GM18508 (cell line): ENCODE measurements at regions not wholly inside any gene's neighbourhood (a gene's known extent, or its start where the extent isn't known, plus 50 kb on each side); places are given as distances from the start of the nearest gene placed in this dataset.

Experiments used
- ATAC-seq: cut with Tn5 transposase; IDR thresholded peaks from one replicate; pipeline ENCODE4 v1.9.1; 2021; ENCODE audit warnings: moderate number of reproducible peaks; ENCODE audit not compliant: insufficient read depth, unreplicated experiment

DNA sequence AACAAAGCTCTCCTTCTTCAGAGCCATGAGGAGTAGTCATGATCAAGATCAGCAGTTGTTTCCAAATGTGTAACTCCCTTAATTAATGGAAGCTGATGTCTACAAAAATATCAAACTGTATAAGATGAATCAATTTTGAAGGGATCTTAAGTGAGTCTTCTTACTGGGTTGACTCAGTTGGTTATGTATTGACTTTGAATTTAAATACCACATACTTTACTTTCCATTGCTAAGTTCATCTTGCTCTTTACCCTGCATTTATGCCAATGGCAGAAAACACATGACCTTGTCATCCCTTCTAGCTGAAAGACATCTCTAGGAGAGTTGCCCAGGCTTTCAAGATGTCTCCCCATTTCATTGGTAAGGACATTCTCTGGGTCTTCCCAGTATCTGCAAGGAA is 123.2 kb upstream of the STMND1 start:
- no peak for ATAC-seq

DNA sequence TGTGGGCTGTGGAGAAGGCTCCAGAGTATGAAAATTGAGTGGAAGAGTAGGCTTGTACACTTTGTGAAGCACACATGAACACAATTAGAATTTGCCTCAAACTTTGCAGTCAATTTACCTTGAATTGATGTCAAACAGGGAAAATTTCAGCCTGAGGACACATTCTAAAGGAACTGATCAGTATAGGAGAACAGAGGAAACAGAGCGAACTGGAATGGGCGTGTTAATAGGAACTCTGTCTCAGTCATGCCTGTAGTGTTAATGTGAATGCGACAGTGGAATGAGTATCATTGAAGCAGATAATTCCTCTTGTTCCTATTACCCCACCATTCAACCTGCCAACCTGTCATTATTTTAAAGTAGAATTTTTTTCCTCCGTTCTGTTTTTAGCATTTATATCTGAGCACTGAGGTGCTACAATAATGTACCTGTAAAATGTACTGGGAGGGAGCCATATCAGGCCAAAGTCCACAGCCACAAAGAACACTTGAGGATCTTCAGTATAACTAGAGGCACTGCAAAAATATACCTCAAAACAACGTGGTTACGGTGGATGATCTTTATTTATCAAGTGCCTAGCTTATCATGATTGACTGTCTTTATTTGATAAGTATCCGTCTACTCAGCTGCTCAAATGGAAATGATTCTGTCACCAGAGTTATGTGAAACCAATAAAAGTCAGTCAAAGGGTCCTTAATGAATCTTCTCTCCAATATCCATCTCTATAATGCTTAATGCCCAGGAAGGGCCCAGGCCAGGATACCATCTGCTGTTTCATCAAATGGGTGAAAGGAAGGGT is 125.3 kb upstream of the STMND1 start:
- ATAC-seq, result no peak

DNA sequence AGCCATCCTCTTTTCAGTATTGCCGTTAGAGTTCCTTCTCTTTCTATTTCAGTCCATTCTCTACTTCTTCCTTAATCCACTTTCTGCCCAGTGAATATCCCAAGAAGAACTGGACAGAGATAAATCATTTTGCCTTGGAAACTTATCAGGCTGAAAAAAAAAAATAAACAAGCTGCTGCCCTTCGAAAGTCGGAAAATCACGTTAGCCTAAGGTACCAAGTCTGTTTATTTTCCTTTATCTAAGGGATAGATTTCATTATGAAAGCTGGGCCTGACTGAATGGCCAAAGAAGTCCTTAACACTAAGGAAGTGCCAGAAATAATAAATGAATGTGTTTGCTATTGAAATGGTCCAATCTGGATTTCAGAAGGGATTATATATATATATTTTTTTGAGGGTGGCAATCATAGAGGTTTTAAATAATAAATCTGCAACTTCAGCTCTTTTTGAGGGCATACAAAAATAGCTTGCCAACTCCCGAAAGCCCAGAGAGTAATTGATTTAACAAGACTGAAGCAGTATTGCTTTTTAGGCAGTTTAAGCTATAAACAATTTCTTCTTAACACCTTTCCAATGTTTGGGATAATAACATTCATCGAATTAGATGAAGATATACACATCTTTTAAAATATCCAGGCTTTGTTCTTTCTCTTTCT is 127.0 kb upstream of the STMND1 start:
- no peak for ATAC-seq

DNA sequence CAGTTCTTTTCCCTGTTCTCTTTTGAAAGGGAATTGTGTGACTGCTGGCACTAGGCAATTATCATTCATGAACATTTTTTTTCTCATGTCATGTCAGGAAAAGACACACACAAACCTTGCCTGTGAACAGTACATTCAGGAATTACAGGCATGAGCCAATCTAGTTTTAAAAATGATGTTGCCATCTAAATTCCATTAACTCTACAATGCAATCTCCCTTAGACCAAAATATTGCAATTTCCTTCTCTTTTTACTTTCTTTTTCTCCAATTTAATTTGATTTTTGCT is 127.5 kb upstream of the STMND1 start:
- no peak for ATAC-seq

DNA sequence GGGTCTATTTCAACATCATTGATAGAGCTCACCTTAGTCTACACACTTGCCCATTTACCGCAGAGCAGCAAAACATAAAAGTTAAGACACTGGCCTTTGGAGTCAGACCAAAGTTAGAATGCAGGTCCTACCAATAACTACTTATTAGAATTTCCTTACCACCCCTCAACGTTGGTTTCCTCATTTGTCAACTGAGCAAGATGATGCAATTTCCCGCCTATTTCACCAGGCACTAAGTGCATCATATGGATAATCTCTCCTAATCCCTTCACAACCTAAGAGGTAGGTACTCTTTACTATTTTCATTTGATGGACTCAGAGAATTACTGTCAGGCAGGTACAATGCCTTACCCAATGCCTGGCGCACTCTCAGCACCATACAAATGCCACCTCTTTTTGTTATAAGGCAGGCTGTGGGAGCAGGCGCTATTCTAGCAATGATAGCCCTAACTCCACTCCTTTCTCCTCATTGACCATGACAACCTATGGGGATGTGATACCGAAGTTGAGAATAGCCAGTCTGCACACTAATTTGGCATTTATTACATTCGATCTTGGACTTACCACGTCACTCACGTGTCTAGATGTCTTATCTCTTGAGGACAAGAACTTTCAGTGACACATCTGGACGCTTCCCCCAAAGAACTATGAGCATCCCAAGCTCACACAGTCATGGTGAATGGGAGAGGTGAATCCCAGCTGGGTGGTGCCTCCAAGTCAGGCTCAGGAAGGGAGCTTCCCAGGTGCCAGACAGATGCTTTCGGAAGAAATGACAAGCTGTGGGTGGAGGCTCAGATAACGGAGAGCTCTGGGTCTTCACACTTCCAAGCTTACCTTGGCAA is 128.1 kb upstream of the STMND1 start:
- ATAC-seq, result no peak

DNA sequence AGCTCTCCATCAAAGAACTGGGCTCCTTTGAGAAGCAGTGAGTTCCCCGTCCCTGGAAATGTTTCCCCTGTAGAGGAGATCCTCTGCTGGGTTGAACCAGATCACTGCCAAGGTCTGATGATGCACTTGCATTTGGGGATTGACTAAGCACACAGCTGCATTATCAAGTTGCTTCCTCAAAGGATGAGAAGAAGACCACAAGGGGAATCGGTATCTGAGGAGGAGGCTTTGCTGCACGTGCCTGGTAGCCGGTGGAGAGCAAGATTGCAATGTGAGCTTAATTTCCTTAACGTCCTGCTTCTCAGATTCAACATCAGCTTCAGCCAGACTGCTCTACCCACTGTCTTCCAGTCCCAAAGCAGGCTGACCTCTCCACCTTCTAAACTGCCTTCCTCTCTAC is 128.8 kb upstream of the STMND1 start:
- ATAC-seq, result no peak

DNA sequence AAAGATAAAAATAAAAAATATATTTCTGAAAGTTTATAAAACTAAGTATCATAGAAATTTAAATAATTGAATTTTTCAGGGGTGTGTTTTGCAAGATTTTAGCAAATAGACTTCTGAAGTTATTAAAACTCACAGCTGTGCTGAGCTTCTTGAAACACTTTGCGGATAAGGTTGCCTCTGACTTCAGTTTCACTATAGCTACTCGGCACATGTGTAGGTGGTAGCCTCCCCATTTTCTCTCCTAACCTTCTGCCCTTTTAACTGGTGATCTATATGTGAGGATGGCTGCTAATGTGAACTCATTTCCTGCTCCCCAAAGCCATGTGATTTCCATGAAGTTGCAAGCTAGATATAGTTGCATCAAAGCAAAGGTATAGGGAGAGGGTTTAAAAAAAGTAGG is 129.3 kb upstream of the STMND1 start:
- no peak for ATAC-seq

DNA sequence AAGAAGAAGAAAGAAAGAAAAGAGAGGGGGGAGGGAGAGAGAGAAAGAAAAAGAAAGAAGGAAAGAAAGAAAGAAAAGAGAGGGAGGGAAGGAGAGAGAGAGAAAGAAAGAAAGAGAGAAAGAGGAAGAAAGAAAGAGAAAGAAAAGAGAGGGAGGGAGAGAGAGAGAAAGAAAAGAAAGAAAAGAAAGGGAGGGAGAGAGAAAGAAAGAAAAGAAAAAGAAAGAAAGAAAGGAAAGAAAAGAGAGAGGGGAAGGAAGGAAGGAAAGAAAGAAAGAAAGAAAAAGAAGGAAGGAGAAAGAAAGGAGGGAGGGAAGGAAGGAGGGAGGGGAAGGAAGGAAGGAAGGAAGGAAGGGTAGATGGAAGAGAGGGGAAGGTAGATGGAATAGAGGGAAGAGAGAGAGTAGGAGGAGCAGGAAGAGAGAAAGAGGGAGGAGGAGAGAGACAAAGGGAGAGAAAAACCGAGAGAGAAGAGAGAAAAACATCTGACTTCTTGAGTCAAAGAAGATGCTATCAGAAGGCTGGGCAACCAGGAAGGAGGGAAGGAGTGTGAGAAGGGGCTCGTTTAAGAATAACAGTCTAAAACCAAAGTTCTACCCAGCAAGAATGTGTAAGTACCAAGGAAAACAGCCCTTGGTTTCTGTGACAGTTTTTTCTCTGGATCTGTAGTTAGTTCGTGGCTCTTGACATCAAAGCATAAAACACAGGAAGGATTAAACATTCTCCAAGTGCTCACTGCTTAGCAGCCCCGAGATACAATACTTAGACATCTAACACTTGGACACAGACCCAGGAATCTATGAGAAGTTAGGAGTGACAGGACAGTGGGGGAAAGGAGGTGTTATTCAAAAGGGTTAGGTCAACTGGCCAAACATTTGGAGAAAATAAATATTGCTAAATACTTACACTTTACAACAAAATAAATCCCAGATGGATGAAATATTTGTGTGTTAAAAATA is 131.9 kb upstream of the STMND1 start:
- no peak for ATAC-seq

DNA sequence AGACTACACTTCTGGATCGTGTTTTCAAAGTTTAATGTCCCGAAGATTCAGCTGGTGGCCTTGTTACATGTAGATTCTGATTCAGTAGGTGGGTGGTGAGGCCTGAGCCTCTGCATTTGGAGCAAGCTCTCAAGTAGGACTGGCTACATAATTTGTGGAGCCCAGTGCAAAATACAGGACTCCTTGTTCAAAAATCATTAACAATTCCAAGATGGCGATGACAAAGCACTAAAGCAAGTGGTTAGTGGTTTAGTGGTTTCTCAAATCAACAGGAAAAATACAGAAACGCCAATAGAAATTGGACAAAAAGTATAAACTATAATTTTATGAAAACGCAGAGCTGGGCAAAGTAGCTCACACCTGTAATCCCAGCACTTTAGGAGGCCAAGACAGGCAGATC is 133.7 kb upstream of the STMND1 start:
- ATAC-seq, result no peak

DNA sequence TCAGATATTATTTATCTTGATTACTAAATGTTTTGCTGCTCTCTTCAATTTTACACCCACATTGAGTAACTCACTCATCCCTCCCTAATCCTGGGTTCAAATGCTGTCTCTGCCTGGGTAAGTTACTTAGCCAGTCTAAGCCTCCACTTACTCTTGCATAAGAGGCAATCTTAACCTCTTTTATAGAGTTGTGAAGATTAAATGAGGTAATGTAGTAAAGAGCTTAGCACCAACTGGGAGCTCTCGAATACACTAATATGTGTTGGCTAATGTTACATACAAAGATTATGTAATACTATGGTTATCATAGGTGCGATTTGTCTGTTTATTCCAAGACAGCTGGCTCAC is 134.4 kb upstream of the STMND1 start:
- ATAC-seq, result no peak

DNA sequence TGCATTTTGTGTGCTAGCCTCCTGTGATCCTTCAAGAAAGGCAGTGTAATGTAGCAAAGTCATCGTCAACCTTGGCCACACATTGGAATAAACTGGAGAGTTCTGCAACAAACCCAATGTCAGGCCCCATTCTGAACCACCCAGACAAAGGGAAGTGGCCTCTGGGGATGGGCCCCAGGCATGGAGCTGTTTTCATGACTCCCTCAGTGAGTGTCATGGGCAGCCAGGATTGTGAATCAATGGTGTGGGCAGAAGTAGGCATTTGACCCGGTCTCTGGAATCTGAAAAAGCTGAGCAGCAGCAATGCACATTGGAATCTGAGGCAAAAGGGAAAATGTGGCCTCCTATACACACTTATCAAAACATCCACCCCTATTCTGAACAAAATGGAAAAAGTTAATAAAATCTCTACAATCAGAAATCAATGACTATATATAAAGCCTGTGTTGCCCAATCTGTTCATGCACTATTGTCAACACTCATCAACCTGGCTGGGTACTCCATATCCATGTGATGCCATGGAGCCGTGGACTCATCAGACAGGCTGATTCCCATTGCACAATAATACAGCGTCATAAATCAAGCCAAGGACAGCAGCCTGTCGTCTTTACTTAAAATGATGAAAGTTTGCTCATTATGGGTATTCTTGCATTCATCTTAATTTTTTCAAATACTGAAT is 134.9 kb upstream of the STMND1 start:
- no peak for ATAC-seq

DNA sequence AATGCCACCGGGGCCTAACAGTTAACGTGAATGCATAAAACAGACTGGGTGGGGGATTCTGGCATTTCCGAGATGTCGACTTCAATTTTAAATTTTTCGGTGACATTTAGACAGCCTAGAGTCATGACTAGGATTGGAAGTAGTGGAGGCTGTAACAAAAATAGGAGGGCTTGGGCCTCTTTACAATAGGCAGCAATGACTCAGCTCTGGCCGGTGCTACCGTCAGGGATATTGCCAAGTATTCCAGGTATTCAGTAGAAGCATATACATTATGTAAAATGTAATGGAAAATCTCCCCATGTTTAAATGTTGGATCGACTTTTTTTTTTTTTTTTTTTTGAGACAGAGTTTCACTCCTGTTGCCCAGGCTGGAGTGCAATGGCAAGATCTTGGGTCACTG is 136.2 kb upstream of the STMND1 start:
- ATAC-seq, result no peak

DNA sequence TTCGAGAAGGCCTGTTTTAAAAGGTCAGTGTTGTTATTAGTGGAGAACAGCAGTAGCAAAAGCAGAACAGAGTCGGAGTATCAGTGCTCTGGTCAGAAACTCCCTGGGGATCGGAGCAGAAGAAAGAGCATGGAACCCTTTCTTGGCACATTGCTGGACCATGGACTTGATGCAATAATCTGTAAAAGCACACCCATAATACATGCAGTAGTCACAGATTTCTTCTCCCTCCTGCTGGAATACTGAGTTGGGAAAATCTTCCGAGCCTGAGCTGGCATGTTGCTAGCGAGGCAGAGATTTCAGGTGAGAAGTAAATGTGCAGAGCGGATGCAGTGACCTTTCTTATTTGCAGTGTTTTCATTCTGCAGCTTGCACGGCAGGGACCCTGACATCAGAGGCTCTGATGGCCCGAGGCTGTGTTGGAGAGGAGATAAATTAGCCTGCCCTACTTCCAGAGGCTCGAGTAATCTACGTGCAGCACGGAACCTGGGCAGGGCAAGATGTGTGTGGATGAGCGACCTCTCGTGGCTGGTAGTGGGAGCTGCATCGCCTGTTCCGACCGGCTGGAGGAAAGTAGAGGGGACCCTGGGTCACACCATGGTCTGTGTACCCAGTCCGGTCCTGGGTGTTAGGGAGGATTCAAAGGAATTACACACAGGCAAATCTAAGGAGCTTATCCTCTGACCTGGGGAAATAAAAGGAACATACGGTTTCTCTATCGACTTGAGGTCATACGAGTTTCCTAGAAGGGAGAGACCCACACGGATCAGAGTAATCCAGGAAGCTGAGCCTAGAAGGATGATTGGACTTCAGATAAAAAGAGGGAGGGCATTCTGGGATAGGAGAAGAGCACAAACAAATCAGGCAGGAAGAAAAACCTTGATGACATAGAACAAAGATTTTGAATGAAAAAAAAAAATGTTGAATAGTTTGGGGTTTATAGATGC is 137.0 kb upstream of the STMND1 start:
- ATAC-seq, result peak; percentile 76

DNA sequence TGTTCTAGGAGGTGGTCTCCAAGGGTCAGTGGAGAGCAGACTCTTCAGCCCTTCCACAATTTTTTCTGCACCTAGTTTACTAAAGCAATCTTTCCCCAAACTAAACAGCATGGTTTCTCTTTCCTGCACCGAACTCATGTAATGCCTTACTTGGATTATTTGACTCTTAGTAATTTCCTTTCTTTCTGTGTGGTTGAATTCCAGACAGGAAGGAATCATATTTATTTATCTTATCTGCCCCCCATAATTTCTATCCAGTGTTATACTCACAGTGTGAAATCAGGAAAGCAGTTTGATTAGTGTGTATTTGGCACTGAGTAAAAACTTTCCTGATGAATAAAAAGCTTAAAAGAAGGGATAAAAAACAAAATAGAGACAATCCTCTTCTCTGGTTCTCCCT is 140.3 kb upstream of the STMND1 start:
- ATAC-seq, result no peak

DNA sequence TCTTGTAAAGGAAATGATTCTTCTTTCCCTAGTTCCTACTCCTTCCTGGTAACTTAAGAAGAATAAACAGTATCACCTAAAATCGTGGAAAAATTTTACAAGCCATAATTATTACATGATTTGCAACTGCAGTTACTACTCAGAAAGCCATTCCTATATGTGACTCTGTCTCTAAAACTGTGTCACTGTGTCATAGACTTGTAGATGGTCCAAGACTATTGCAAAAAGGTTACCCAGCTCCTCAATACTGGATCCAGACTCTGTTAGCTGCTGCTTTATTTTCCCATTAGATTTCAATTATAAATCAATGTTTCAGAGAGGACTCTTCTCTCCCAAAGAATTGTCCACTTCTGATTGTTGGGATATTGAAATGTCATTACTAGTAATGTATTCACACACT is 142.1 kb upstream of the STMND1 start:
- ATAC-seq, result no peak

DNA sequence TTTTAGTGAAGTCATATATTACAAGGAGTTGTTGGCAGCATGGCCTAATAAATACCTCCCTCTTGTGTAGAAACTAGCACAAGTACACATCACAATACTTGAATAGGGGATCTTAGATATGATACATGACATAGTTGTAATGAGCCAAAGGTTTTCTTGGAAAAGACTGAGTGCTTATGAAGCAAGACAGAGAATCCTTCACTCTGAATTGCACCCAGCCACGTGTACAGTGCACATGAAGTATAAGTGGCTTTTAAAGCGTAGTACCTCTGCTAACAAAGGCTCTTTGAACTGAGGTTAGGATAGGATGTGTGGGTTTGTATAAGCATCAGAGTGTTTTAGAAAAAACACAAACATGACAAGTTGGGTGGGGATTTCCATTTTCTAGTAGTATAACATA is 145.5 kb upstream of the STMND1 start:
- ATAC-seq, result no peak

DNA sequence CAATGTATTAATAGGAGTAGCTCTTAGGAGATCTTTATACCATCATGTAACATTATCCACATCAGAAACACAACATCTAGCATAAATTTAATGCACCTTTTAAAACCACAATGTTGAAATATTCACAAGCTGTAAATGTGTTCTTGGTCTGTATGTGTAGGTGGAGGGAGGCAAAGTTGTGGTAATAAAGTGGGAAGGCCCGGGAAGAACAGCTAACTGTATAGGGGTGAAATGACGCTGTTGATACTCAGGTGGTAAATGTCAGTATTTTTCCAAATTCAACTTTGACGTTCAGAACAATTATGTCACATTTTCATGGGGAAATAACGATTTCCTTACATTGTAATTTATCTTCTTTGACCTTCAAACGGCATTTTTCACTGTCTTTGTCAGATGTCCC is 146.0 kb upstream of the STMND1 start:
- no peak for ATAC-seq

DNA sequence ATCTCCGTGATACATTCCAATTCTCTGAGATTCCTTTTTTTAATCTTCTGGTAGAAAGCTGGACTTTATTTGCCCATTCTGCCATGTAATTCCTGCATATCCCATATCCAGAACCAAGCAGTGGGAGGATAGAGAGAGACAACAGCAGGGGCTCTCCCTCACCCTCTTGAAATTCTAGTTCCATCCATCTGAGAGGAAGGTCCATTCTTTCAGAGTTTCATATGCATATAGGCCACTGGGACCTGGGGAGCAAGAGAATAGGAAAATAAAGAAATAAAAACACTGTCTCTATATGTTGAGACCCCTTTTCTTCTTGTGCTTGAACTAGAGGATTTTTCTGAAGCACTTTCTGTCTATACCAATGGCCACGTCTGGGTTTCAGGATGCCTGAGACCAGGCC is 147.9 kb upstream of the STMND1 start:
- ATAC-seq, result no peak

DNA sequence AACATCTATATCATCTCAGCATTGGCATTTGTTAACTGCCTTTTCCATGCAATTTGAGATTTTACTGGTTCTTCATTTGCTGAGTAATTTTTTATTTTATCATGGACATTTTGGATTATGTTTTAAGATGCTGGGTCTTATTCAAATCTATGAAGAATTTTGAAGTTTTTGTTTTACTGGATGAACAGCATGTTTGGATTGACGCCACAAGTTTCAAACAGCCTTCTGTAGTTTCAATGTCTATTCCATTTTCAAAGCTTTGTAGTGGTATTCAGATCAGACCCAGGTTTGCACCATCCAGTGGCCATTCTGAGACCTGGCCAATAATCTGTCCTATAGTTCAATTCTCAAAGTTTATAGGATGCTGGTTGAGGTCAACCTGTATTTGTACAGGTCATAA is 148.4 kb upstream of the STMND1 start:
- no peak for ATAC-seq
